Endothelial cell (in vitro differentiated cells): ENCODE measurements at regions not wholly inside any gene's neighbourhood (a gene's known extent, or its start where the extent isn't known, plus 50 kb on each side); places are given as distances from the start of the nearest gene placed in this dataset.

ENCODE experiments used
- DNase-seq: peaks from one replicate; pipeline ENCODE4 v3.0.0; 2021; ENCODE audit warnings: low spot score
- H3K27ac Mint-ChIP-seq: one replicate; pipeline ENCODE4 v1.8.0; 2021; ENCODE audit warnings: mixed read lengths, inconsistent platforms; ENCODE audit not compliant: unreplicated experiment
- H3K27me3 Mint-ChIP-seq: one replicate; pipeline ENCODE4 v1.8.0; 2021; ENCODE audit warnings: mild to moderate bottlenecking, moderate library complexity, mixed read lengths, inconsistent platforms; ENCODE audit not compliant: unreplicated experiment
- H3K36me3 Mint-ChIP-seq: one replicate; pipeline ENCODE4 v1.8.0; 2021; ENCODE audit warnings: mild to moderate bottlenecking, low read depth, mixed read lengths, inconsistent platforms; ENCODE audit not compliant: unreplicated experiment
- H3K4me1 Mint-ChIP-seq: one replicate; pipeline ENCODE4 v1.8.0; 2021; ENCODE audit warnings: mild to moderate bottlenecking, mixed read lengths, inconsistent platforms; ENCODE audit not compliant: unreplicated experiment
- H3K4me3 Mint-ChIP-seq: one replicate; pipeline ENCODE4 v1.8.0; 2021; ENCODE audit warnings: mild to moderate bottlenecking, mixed read lengths, inconsistent platforms; ENCODE audit not compliant: unreplicated experiment
- H3K9me3 Mint-ChIP-seq: one replicate; pipeline ENCODE4 v1.8.0; 2021; ENCODE audit warnings: mixed read lengths, inconsistent platforms; ENCODE audit not compliant: unreplicated experiment
- CTCF ChIP-seq: fragments of 200-600 bp; sonication (generic); IDR thresholded peaks from one replicate; pipeline ENCODE4 v1.5.0; 2021; ENCODE audit warnings: antibody characterized with exemption; ENCODE audit not compliant: unreplicated experiment

GRCh38 chr4:117793845-117794480 is 240.3 kb upstream of the NDST3 start:
- H3K27ac Mint-ChIP-seq = no peak overlapping the region
- no peak for TF ChIP-seq CTCF
- no peak for DNase-seq
- H3K9me3 Mint-ChIP-seq = no peaks in the 10 kb centered on the region
- H3K4me1 Mint-ChIP-seq = no peaks in the 10 kb centered on the region
- no peaks in the 10 kb centered on the region for H3K36me3 Mint-ChIP-seq
- H3K4me3 Mint-ChIP-seq = no peak overlapping the region
- no peaks in the 10 kb centered on the region for H3K27me3 Mint-ChIP-seq

- H3K4me3 Mint-ChIP-seq = no peak overlapping the region
- H3K4me1 Mint-ChIP-seq = no peaks in the 10 kb centered on the region
- no peak for TF ChIP-seq CTCF
- no peak for DNase-seq
- no peaks in the 10 kb centered on the region for H3K9me3 Mint-ChIP-seq
- no peak overlapping the region for H3K27ac Mint-ChIP-seq
- H3K27me3 Mint-ChIP-seq = no peaks in the 10 kb centered on the region
- H3K36me3 Mint-ChIP-seq = no peaks in the 10 kb centered on the region
Measured at GRCh38 chr4:117796677-117797076, 237.6 kb upstream of the NDST3 start.

- Mint-ChIP-seq H3K36me3 (no peaks in the 10 kb centered on the region), H3K4me1 (no peaks in the 10 kb centered on the region), H3K27ac (no peak overlapping the region), H3K4me3 (no peak overlapping the region), H3K9me3 (no peaks in the 10 kb centered on the region), H3K27me3 (no peaks in the 10 kb centered on the region)
- no peak for DNase-seq
- TF ChIP-seq CTCF = no peak
Measured at GRCh38 chr4:117800636-117801035, 233.7 kb upstream of the NDST3 start.

- no peaks in the 10 kb centered on the region for H3K4me1 Mint-ChIP-seq
Measured at GRCh38 chr4:117801756-117802155, 232.5 kb upstream of the NDST3 start.

More at GRCh38 chr4:117801756-117802155, 232.5 kb upstream of the NDST3 start:
- no peak for TF ChIP-seq CTCF
- no peaks in the 10 kb centered on the region for H3K36me3 Mint-ChIP-seq
- H3K27ac Mint-ChIP-seq = no peak overlapping the region
- DNase-seq = no peak
- H3K27me3 Mint-ChIP-seq = no peaks in the 10 kb centered on the region
- H3K9me3 Mint-ChIP-seq = no peaks in the 10 kb centered on the region
- no peak overlapping the region for H3K4me3 Mint-ChIP-seq
